Liver (tissue), 3 donors: ENCODE measurements at regions not wholly inside any gene's neighbourhood (a gene's known extent, or its start where the extent isn't known, plus 50 kb on each side); places are given as distances from the start of the nearest gene placed in this dataset.

Source experiments
- CTCF ChIP-seq: fragments of 150-350 bp; IDR thresholded peaks from 2 replicates; pipeline ENCODE4 v1.5.1; 2017; ENCODE audit warnings: improper control_type of control experiment, low read depth, low read length; ENCODE audit not compliant: missing input control
- FOXA1 ChIP-seq: IDR thresholded peaks from 2 replicates; pipeline ENCODE4 v1.6.1; 2016; ENCODE audit warnings: antibody characterized with exemption
- GABPA ChIP-seq, 2 donors: IDR thresholded peaks in 1 of 2; conservative IDR thresholded peaks in 1 of 2; 2 replicates each; pipeline ENCODE4 v1.6.1; 2016; ENCODE audit warnings: antibody characterized with exemption in 2 of 2, mild to moderate bottlenecking in 1 of 2, moderate library complexity in 1 of 2
- MAX ChIP-seq: IDR thresholded peaks from 2 replicates; pipeline ENCODE4 v1.6.1; 2016; ENCODE audit warnings: antibody characterized with exemption
- RAD21 ChIP-seq, 2 donors: IDR thresholded peaks; 2 replicates each; pipeline ENCODE4 v1.6.1; 2016; ENCODE audit warnings: antibody characterized with exemption in 2 of 2, mild to moderate bottlenecking in 2 of 2
- TAF1 ChIP-seq: conservative IDR thresholded peaks from 2 replicates; pipeline ENCODE4 v1.6.1; 2016; ENCODE audit warnings: antibody characterized with exemption, mild to moderate bottlenecking
- YY1 ChIP-seq: IDR thresholded peaks from 2 replicates; pipeline ENCODE4 v1.6.1; 2016; ENCODE audit warnings: antibody characterized with exemption, mild to moderate bottlenecking
- ZBTB33 ChIP-seq: IDR thresholded peaks from 2 replicates; pipeline ENCODE4 v1.6.1; 2016; ENCODE audit warnings: antibody characterized with exemption
- donor health status: healthy.
- donor health status: healthy.

- TF ChIP-seq CTCF, result no peak
- TF ChIP-seq RAD21 (IDR thresholded peaks at IDR 0.05), result no peak
- no peak for TF ChIP-seq FOXA1
- TF ChIP-seq YY1, result no peak
- TF ChIP-seq MAX, result no peak
- no peak for TF ChIP-seq TAF1
- TF ChIP-seq ZBTB33, result no peak
- no peak for TF ChIP-seq GABPA (IDR thresholded peaks at IDR 0.05 in 1 of 2, conservative IDR thresholded peaks at IDR 0.05 in 1 of 2)
These were observed 596.3 kb upstream of the MGAT4C start for GRCh38 chr12:86852451-86852850.
